Prostate gland (tissue), 2 donors: ENCODE measurements at regions not wholly inside any gene's neighbourhood (a gene's known extent, or its start where the extent isn't known, plus 50 kb on each side); places are given as distances from the start of the nearest gene placed in this dataset.

Source experiments
- CTCF ChIP-seq, 4 experiments: fragments of 200-600 bp in 2 of 4; fragments of 450-650 bp in 2 of 4; sonication (generic) in 2 of 4; IDR thresholded peaks; 1 replicate in 3 of 4; 2 replicates in 1 of 4; pipeline ENCODE4 v1.5.1; 2016 to 2019; ENCODE audit warnings: antibody characterized with exemption in 4 of 4, mild to moderate bottlenecking in 2 of 4, moderate library complexity in 2 of 4
- POLR2A ChIP-seq: fragments of 450-650 bp; IDR thresholded peaks from one replicate; pipeline ENCODE4 v1.6.1; 2016; ENCODE audit warnings: antibody characterized with exemption, mild to moderate bottlenecking
- POLR2AphosphoS5 ChIP-seq: sonication (generic); formaldehyde crosslinking; IDR thresholded peaks from one replicate; pipeline ENCODE4 v1.6.1; 2017; ENCODE audit warnings: antibody characterized with exemption

GRCh38 chr2:144937910-144938709 lies 418.2 kb upstream of the ZEB2 start:
- TF ChIP-seq CTCF (IDR thresholded peaks at IDR 0.05) (no peak), POLR2A (no peak), POLR2AphosphoS5 (no peak)
